ENCODE measurements at regions not wholly inside any gene's neighbourhood (a gene's known extent, or its start where the extent isn't known, plus 50 kb on each side); places are given as distances from the start of the nearest gene placed in this dataset.

GRCh38 chr1:93811326-93812065 is 67.5 kb downstream of the DNTTIP2 start:
- no peaks in the 10 kb centered on the region for H3K27me3 ChIP-seq (ENCODE audit: insufficient read depth, low read length)
- no peaks in the 10 kb centered on the region for H3K27me3 Mint-ChIP-seq (ENCODE audit: low read depth, unreplicated experiment)
- no peaks in the 10 kb centered on the region for H3K79me2 ChIP-seq (ENCODE audit: insufficient read depth, low read length)
- peak; percentile 32 for FAIRE-seq
- no peak for DNase-seq (ENCODE audit: low read depth)
- H3K4me3 Mint-ChIP-seq (ENCODE audit: unreplicated experiment) = no peak overlapping the region
- peaks cover 3% of the 10 kb centered on the region for H3K9me3 Mint-ChIP-seq (ENCODE audit: unreplicated experiment)
- H3K4me1 ChIP-seq (ENCODE audit: insufficient read depth, low read length) = peaks cover 32% of the 10 kb centered on the region
- no peaks in the 10 kb centered on the region for H4K20me1 ChIP-seq (ENCODE audit: insufficient read depth, low read length)
- H3K4me1 Mint-ChIP-seq (ENCODE audit: low read depth, unreplicated experiment) = peaks cover 46% of the 10 kb centered on the region
- TF ChIP-seq CTCF (IDR thresholded peaks at IDR 0.05; ENCODE audit: insufficient read depth, low read depth, low read length) (no peak), EZH2 (IDR thresholded peaks at IDR 0.05; ENCODE audit: insufficient read depth, low read length) (no peak)
- H3K9me3 ChIP-seq (ENCODE audit: insufficient read depth, low read depth, low read length) = peaks cover 2% of the 10 kb centered on the region
- H3K36me3 ChIP-seq (ENCODE audit: insufficient read depth, low read length) = no peaks in the 10 kb centered on the region
- H3K4me3 ChIP-seq (ENCODE audit: insufficient read depth, low read depth, low read length) = no peak overlapping the region
- no peak overlapping the region for H3K4me2 ChIP-seq (ENCODE audit: low read length)
- H3K9ac ChIP-seq (ENCODE audit: low read length) = no peak overlapping the region
- no peak overlapping the region for H3K27ac ChIP-seq (ENCODE audit: low read depth, low read length)
- H3K27ac Mint-ChIP-seq (ENCODE audit: unreplicated experiment) = no peak overlapping the region
- no peak overlapping the region for H2AFZ ChIP-seq (ENCODE audit: low read depth, low read length)
- H3K36me3 Mint-ChIP-seq (ENCODE audit: low read depth, unreplicated experiment) = no peaks in the 10 kb centered on the region

- H3K27me3 ChIP-seq (ENCODE audit: insufficient read depth, low read length) = no peaks in the 10 kb centered on the region
- DNase-seq (ENCODE audit: low read depth) (peak; percentile 34), FAIRE-seq (peak; percentile 29)
- Mint-ChIP-seq H3K27ac (ENCODE audit: unreplicated experiment) (no peak overlapping the region), H3K27me3 (ENCODE audit: low read depth, unreplicated experiment) (no peaks in the 10 kb centered on the region), H3K4me1 (ENCODE audit: low read depth, unreplicated experiment) (peaks cover 36% of the 10 kb centered on the region), H3K9me3 (ENCODE audit: unreplicated experiment) (peaks cover 3% of the 10 kb centered on the region), H3K4me3 (ENCODE audit: unreplicated experiment) (no peak overlapping the region), H3K36me3 (ENCODE audit: low read depth, unreplicated experiment) (no peaks in the 10 kb centered on the region)
- H3K9ac ChIP-seq (ENCODE audit: low read length) = no peak overlapping the region
- peaks cover 25% of the 10 kb centered on the region for H3K4me1 ChIP-seq (ENCODE audit: insufficient read depth, low read length)
- H3K36me3 ChIP-seq (ENCODE audit: insufficient read depth, low read length) = no peaks in the 10 kb centered on the region
- no peak overlapping the region for H3K4me2 ChIP-seq (ENCODE audit: low read length)
- no peak overlapping the region for H3K27ac ChIP-seq (ENCODE audit: low read depth, low read length)
- H3K79me2 ChIP-seq (ENCODE audit: insufficient read depth, low read length) = no peaks in the 10 kb centered on the region
- peaks cover 2% of the 10 kb centered on the region for H3K9me3 ChIP-seq (ENCODE audit: insufficient read depth, low read depth, low read length)
- no peaks in the 10 kb centered on the region for H4K20me1 ChIP-seq (ENCODE audit: insufficient read depth, low read length)
- no peak overlapping the region for H2AFZ ChIP-seq (ENCODE audit: low read depth, low read length)
- TF ChIP-seq CTCF (IDR thresholded peaks at IDR 0.05; ENCODE audit: insufficient read depth, low read depth, low read length) (no peak), EZH2 (IDR thresholded peaks at IDR 0.05; ENCODE audit: insufficient read depth, low read length) (no peak)
- H3K4me3 ChIP-seq (ENCODE audit: insufficient read depth, low read depth, low read length) = no peak overlapping the region
Measured at GRCh38 chr1:93810316-93810715, 68.7 kb downstream of the DNTTIP2 start.

GRCh38 chr1:93808871-93809270 is 70.1 kb downstream of the DNTTIP2 start:
- H3K36me3 ChIP-seq (ENCODE audit: insufficient read depth, low read length) = no peaks in the 10 kb centered on the region
- TF ChIP-seq CTCF (IDR thresholded peaks at IDR 0.05; ENCODE audit: insufficient read depth, low read depth, low read length) (no peak), EZH2 (IDR thresholded peaks at IDR 0.05; ENCODE audit: insufficient read depth, low read length) (no peak)
- no peak overlapping the region for H3K4me3 ChIP-seq (ENCODE audit: insufficient read depth, low read depth, low read length)
- H3K36me3 Mint-ChIP-seq (ENCODE audit: low read depth, unreplicated experiment) = no peaks in the 10 kb centered on the region
- peaks cover 3% of the 10 kb centered on the region for H3K9me3 Mint-ChIP-seq (ENCODE audit: unreplicated experiment)
- FAIRE-seq = no peak
- H3K27ac ChIP-seq (ENCODE audit: low read depth, low read length) = no peak overlapping the region
- H3K27ac Mint-ChIP-seq (ENCODE audit: unreplicated experiment) = no peak overlapping the region
- H4K20me1 ChIP-seq (ENCODE audit: insufficient read depth, low read length) = no peaks in the 10 kb centered on the region
- no peak overlapping the region for H2AFZ ChIP-seq (ENCODE audit: low read depth, low read length)
- H3K4me2 ChIP-seq (ENCODE audit: low read length) = no peak overlapping the region
- H3K9ac ChIP-seq (ENCODE audit: low read length) = no peak overlapping the region
- H3K9me3 ChIP-seq (ENCODE audit: insufficient read depth, low read depth, low read length) = peaks cover 2% of the 10 kb centered on the region
- DNase-seq (ENCODE audit: low read depth) = no peak
- H3K4me1 ChIP-seq (ENCODE audit: insufficient read depth, low read length) = peaks cover 21% of the 10 kb centered on the region
- no peaks in the 10 kb centered on the region for H3K79me2 ChIP-seq (ENCODE audit: insufficient read depth, low read length)
- no peaks in the 10 kb centered on the region for H3K27me3 ChIP-seq (ENCODE audit: insufficient read depth, low read length)
- no peaks in the 10 kb centered on the region for H3K27me3 Mint-ChIP-seq (ENCODE audit: low read depth, unreplicated experiment)
- H3K4me1 Mint-ChIP-seq (ENCODE audit: low read depth, unreplicated experiment) = peaks cover 30% of the 10 kb centered on the region
- H3K4me3 Mint-ChIP-seq (ENCODE audit: unreplicated experiment) = no peak overlapping the region
